Liver (tissue), 3 donors: ENCODE measurements at regions not wholly inside any gene's neighbourhood (a gene's known extent, or its start where the extent isn't known, plus 50 kb on each side); places are given as distances from the start of the nearest gene placed in this dataset.

ENCODE experiments used
- ATF3 ChIP-seq: IDR thresholded peaks from 2 replicates; pipeline ENCODE4 v1.6.1; 2016; ENCODE audit warnings: antibody characterized with exemption
- CTCF ChIP-seq: fragments of 150-350 bp; IDR thresholded peaks from 2 replicates; pipeline ENCODE4 v1.5.1; 2017; ENCODE audit warnings: improper control_type of control experiment, low read depth, low read length; ENCODE audit not compliant: missing input control
- GABPA ChIP-seq, 2 donors: IDR thresholded peaks in 1 of 2; conservative IDR thresholded peaks in 1 of 2; 2 replicates each; pipeline ENCODE4 v1.6.1; 2016; ENCODE audit warnings: antibody characterized with exemption in 2 of 2, mild to moderate bottlenecking in 1 of 2, moderate library complexity in 1 of 2
- RAD21 ChIP-seq, 2 donors: IDR thresholded peaks; 2 replicates each; pipeline ENCODE4 v1.6.1; 2016; ENCODE audit warnings: antibody characterized with exemption in 2 of 2, mild to moderate bottlenecking in 2 of 2
- YY1 ChIP-seq: IDR thresholded peaks from 2 replicates; pipeline ENCODE4 v1.6.1; 2016; ENCODE audit warnings: antibody characterized with exemption, mild to moderate bottlenecking
- TF ChIP-seq, protein P1 (sequence below): IDR thresholded peaks from 2 replicates; pipeline ENCODE4 v1.6.1; 2016; ENCODE audit warnings: antibody characterized with exemption
- donor health status: healthy.
- donor health status: healthy.

DNA sequence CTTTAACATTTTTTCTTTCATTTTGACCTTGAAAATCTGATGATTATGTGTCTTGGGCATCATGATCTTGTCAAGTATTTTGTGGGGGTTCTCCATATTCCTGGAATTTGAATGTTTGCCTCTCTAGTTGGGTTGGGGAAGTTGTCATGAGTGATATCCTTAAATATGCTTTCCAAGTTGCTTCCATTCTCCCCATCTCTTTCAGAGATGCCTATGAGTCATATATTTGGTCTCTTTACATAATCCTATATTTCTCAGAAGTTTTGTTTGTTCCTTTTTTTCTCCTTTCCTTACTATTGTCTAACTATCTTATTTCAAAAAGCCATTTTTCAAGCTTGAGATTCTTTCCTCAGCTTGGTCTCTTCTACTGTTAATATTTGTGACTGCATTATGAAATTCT is 69.0 kb upstream of the CCDC80 start:
- TF ChIP-seq ATF3 (no peak), CTCF (no peak), YY1 (no peak), RAD21 (IDR thresholded peaks at IDR 0.05) (no peak), GABPA (IDR thresholded peaks at IDR 0.05 in 1 of 2, conservative IDR thresholded peaks at IDR 0.05 in 1 of 2) (no peak)
- TF ChIP-seq, protein P1, sequence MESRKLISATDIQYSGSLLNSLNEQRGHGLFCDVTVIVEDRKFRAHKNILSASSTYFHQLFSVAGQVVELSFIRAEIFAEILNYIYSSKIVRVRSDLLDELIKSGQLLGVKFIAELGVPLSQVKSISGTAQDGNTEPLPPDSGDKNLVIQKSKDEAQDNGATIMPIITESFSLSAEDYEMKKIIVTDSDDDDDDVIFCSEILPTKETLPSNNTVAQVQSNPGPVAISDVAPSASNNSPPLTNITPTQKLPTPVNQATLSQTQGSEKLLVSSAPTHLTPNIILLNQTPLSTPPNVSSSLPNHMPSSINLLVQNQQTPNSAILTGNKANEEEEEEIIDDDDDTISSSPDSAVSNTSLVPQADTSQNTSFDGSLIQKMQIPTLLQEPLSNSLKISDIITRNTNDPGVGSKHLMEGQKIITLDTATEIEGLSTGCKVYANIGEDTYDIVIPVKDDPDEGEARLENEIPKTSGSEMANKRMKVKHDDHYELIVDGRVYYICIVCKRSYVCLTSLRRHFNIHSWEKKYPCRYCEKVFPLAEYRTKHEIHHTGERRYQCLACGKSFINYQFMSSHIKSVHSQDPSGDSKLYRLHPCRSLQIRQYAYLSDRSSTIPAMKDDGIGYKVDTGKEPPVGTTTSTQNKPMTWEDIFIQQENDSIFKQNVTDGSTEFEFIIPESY, result no peak
